ENCODE measurements at regions not wholly inside any gene's neighbourhood (a gene's known extent, or its start where the extent isn't known, plus 50 kb on each side); places are given as distances from the start of the nearest gene placed in this dataset.

DNA sequence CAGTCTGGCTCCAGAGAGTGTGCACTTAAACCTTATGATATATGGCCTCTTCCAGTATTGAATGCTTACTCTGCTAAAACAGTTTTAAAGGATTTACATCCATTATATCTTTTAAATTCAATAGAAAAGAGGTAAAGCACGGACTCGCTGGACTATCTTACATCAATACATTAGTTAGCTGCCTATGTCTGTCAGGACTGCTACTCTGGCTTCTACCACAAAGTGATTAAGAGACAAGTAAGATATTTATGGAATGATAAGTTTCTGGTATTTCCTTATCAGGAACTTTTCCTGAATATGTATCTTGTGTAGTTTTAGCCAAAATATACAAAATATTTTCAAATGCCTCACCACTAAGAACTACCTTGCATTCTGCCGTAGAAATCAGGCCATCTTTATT, 295.1 kb downstream of the ISL1 start:
- TF ChIP-seq, protein P1, sequence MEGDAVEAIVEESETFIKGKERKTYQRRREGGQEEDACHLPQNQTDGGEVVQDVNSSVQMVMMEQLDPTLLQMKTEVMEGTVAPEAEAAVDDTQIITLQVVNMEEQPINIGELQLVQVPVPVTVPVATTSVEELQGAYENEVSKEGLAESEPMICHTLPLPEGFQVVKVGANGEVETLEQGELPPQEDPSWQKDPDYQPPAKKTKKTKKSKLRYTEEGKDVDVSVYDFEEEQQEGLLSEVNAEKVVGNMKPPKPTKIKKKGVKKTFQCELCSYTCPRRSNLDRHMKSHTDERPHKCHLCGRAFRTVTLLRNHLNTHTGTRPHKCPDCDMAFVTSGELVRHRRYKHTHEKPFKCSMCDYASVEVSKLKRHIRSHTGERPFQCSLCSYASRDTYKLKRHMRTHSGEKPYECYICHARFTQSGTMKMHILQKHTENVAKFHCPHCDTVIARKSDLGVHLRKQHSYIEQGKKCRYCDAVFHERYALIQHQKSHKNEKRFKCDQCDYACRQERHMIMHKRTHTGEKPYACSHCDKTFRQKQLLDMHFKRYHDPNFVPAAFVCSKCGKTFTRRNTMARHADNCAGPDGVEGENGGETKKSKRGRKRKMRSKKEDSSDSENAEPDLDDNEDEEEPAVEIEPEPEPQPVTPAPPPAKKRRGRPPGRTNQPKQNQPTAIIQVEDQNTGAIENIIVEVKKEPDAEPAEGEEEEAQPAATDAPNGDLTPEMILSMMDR (IDR thresholded peaks at IDR 0.05; ENCODE audit: insufficient read depth, low read length, poor library complexity, severe bottlenecking): no peak
- TF ChIP-seq EZH2phosphoT487 (conservative IDR thresholded peaks at IDR 0.05; ENCODE audit: low read length): no peak

All from SU-DHL-6 (cell line).